GM19468 (cell line): ENCODE measurements at regions not wholly inside any gene's neighbourhood (a gene's known extent, or its start where the extent isn't known, plus 50 kb on each side); places are given as distances from the start of the nearest gene placed in this dataset.

Source experiments
- ATAC-seq: cut with Tn5 transposase; IDR thresholded peaks from one replicate; pipeline ENCODE4 v1.9.1; 2021; ENCODE audit warnings: mild to moderate bottlenecking, moderate library complexity, moderate number of reproducible peaks; ENCODE audit not compliant: unreplicated experiment; ENCODE audit errors: extremely low read depth

DNA sequence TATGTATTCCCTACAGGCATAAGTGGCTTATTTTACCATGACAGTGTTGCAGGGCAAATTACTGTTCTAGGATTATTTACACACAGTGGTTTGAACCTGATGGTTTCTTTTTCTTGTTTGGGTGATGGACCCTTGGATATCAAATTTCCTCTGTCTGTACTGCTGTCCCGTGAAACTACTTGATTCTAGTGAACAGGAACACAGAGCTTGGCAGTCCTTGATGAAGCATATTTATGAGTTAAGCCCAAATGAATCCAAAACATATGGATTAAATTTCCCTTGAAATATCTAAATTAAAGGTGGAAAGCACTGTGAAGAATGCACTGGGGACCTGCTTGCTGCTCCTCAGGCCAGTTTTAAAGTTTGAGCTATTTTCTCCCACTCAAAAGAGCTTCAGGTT lies 635.3 kb downstream of the INHBA start:
- no peak for ATAC-seq

DNA sequence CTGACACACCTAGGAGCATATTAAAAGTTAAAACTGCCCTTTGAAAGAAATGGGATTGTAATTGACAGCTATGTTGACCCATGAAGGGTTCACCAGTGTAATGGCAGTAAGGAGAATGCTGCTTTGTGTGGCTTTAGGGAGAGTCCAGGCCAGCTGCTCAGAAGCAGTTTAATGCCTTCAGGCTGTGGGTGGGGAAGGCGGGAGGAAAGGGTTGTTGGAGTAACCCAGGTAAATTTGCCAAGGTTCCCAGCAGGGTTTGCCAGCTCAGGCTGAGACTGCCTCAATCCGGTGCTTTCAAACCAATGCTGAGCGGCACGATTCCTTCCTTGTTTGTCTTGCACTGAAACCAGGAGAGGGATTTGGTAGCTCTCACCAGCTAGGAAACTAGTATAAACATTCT lies 637.2 kb downstream of the INHBA start:
- no peak for ATAC-seq

DNA sequence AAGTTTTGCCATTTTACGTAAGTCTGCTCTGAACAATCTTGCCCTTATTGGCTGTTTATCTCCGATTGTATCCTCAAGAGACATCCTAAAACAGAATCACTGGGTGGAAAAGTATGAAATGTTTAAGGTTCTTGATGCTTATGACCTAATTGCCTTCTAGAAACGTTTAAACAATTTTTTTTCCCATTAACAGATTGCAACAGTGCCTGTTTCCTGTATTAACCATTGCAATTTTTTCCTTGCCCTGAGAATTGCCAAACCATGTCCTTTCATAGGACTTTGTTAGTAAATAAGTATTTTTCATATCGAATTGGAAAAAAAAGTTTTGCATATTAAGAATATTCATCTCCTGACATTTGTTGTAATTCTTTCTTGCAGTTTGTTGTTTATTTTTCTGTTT lies 639.8 kb downstream of the INHBA start:
- no peak for ATAC-seq

DNA sequence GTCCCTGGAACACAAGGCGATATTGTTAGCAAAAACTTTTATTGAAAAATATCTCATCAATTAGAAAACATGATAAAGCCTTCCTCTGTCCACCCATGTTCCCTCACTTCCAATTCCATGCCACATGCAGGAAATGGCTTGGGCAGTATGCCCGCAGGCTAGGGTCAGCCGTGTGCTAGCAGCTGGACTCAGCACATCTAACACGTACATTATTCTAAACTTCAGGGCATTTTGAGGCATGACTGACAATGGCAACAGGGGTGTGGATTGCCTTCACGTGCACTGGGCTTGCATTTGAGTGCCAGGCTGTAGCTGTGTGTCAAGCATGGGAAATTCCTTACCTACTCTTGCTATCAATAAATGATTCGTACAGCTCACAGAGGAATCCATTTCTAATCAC lies 642.1 kb downstream of the INHBA start:
- no peak for ATAC-seq

DNA sequence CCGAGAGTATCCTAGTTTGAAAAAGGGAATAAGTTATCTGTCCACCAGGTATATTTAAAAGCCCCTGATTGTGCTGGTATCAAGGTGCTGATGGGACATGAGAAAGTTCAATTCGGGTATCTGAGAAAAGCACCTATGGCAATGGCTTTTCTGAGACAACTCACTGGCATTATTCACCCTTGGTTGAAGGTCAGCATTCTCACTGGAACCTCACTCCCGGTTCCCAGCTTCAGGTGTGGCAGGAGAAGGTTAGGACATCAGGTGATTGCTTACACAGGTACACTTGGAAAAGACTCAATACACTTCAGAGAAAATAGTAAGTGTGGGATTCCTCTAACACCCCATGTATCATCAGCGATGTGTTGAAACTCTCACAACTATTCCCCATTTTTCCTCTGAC lies 643.1 kb downstream of the INHBA start:
- ATAC-seq: no peak

DNA sequence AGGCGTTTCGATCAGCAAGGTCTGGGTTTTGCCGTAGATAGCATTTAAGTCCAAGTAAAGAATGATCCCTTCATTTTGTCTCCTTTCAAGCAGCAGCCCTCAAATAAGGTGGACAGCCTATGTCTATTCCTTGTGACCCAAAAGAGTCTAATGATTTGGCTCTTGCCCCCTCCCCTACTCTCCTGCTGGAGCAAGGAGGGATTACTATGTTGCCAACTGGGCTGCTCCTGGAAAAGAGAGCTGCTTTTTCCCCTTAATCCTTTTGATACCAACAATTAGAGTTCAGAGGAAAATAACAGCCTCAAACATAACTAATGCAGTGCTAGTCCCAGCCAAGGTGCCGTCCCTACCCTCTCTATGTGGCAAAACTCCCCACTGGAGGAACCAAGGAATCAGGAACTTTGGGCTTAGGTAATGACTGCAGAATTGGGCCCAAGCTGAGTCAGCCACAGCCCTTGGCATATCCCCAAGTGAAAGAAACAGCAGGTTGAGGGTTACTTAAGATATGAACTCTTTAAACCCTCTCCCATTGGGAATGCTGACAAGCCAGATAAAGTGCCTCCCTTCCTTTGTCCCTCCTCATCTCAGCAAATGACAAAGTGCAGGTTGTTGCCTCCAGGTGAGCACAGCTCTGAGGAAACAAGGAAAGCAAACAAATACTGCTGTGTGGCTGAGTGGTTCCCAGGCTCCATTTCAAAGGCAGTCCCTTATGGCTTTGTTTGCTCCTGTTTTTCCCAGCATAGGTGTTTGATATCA lies 643.7 kb downstream of the INHBA start:
- ATAC-seq: no peak

DNA sequence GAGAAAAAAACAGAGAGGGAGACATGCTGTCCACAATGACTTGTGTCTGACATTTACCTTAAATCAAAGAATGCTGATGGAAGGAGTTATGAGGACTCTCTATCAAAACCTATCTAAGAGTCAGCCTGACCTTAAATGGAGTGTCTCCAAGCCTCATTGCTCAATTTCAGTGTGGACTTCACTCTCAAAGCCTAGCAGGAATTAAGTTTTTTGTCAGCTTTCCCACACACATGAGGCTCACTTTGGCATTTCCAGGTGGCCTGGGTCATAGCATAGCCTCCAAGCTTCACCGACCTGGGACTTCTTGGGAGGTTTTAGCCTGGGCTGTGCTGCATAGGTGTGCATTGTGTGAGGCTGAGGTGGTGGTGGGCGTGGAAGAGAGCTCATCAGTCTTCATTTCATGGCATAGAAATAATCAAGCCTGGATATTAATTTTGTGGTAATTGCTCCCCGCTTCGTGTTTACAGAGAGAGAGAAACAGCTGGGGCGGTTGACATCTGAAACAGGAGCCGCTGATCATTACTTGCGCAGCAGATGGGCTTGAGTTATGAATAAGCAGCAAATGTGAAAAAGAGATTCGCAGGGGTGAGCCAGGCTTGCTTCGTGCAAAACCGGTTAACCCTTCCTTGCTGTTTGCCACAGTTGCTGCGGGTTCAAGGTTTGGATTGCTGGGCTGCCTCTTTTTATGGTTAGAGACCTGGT lies 647.8 kb downstream of the INHBA start:
- ATAC-seq: no peak

DNA sequence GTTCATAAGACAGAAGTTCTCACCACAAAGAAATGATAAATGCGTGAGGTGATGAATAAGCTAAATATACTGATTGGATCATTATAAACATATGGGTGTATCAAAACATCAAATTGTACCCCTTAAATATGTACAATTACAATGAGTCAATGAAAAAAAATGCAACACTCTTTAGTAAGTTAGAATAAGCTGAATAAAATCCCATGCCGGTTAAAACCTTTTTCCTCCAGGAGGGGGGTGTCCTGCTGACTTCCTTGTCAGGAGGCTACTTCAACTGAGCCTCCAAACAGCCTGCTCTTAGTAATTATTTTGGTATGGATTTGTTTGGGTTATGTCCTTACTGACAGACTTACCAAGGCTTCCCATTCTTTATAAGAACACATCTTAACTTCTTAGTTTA lies 649.1 kb downstream of the INHBA start:
- ATAC-seq: no peak

DNA sequence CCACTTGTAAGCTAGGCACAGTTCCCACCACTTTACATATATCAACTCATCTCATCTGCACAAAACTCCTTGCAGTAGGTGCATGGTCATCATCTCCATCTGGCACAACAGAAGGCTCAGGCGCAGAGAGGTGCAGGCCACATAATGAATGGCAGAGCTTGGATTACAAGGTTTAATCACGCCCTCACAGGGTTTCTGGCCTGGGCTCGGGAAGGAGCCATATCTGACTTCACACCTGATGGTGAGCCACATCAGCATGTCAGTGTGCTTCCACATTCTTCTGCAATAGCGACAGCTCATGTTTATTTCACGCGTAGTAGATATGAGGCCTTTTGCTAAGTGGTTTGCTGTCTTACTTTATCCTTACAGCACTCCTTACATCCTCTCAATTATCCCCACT lies 650.2 kb downstream of the INHBA start:
- no peak for ATAC-seq

DNA sequence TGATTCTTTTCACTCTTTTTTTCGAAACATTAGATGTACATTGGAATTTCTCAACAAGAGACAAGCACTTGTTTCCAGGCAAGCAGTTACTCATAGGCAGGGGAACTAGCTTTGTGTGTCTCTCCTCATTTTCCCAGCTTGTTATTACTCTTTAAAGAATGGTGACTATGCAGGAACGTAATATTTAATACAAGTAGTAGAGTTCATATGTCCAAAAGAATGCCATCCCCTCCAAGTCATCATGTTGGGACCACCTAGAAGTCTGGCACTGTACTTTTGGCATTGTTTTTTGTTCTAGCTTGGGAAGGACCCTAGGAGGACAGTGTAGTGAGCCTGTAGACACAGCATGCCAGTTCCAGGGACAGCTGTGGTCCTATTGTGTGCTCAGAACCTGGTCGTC lies 650.7 kb downstream of the INHBA start:
- ATAC-seq: no peak

DNA sequence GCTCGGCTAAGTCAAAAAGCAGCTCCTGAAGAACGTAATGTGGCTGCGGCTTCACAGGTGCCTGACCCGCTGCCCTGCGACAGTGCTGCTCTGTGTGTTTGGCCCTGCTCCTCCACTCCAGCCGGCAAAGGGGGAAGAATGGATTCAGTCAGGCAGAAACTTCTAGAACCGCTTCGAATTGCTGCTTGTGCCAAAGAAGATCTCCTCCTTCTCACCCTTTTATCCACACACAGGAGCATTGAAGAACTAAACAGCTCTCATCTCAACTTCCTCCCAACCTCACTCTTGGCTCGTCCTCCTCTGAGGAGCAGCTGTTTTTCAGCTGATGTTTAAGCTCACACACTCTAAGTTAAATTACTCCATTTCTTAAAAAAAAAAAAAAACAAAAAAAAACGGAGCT lies 651.4 kb downstream of the INHBA start:
- ATAC-seq: no peak

DNA sequence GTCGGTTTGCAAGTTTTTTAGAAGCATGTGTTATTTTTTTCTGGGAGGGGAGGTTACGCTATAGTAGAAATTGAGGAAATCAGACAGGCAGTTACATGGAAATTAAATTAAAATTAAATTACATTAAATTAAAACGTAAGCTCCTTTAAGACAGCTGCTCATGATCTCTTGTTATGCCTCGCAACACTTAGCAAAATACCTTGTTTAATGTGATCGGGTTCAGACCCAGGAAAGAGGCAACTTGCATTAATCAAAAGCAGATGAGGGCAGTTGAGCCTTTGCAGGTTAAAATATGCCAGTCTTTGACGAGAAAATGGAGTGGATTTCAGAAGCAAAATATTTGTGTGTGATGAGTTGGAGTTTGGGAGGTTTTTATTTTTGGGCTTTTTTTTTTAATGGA lies 651.8 kb downstream of the INHBA start:
- no peak for ATAC-seq

DNA sequence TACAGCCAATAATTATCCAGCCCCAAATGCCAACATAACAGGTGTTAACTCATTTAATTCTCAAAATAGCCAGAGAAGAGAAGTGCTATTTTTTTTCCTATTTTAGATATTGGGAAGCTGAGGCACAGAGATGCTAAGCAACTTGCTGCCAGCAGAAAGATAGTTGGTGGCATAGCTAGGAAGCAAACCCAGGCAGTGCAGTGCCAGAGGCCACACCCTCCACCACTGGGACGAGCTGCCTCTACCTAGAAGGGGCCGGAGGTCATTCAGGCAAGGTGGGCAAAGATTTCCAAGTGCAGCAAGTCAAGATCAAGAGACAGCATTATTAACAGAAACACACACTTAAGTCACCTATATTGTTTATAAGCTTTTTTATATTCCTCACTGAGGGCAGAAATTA lies 654.1 kb downstream of the INHBA start:
- no peak for ATAC-seq

DNA sequence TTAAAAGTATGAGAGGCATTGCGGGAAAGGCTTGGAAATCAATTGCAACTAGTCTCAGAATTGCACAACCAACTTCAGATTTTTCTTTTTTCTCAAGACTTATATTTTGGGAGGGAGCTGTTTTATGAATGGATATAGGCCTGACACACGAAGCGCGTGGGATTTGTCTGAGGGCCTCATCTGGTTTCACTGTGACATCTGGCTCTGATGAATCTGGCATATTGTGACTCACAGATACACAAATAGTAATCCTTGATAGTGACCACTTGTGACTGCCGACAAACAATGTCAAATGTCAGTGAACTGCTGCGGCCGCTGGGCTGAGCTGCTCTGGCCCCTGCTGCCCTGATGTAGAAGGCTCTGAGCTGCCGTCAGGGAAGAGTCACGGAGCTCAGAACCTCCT lies 655.1 kb downstream of the INHBA start:
- no peak for ATAC-seq

DNA sequence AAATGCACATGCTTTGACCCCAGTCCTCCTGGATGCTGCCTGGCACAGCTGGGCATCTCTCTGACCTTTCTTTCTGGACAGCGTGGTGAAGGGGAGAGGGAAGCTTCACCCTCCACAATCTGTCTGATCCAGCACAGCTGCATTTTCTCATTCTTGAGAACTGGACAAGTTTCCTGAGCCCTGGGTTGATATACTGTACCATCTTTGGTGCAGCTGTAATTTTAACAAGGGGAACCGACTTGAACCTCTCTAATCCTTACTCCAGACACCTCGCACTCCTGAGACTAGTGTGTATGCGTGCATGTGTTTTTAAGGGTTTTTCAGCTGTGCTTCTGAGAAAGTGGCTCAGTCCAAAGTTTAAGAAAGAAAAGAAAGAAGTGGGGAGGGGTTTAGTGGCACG lies 655.7 kb downstream of the INHBA start:
- no peak for ATAC-seq

DNA sequence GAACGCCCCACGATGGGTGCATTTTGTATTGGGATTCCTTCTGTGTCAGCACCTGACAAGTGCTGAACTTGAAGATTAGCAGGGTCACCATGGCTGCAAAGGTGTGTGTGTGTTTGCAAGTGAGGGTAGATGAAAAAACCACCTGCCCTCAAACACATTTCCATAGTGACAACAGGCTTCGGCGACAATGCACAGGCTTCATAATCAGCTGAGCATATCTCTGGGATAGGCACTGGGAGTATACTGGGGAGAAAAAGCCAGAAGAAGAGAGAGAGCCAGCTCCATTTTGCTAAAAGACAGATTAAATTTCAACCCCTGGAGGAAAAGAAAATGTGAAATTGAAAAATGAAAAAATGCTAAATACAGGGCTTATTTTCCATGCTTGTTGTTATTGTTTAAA lies 656.1 kb downstream of the INHBA start:
- ATAC-seq: no peak

DNA sequence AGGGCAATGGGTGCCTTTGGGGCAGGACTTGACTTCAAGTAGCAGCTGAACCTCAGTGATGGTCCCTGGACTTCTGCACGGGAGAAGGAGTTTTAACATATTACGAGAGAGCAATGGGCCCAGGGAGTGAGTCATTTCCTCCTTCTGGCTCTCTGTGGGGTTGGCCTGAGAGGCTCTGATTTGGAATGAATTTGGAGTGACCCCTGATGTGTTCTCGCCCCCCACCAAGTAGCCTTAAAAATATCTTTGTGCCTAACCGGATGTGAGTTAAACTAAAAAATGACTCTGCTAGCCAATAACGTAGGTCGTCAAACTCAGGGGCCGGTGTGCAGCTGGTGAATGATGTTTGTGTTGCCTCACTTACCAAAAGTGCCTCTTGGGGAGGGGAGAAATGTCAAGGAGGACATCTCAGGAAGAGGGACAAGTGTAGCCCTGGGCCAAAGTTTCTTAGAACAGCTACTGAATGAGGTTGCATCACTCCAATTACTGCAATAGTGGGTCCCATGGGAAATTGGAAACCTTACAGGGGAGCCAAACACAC lies 656.6 kb downstream of the INHBA start:
- no peak for ATAC-seq

DNA sequence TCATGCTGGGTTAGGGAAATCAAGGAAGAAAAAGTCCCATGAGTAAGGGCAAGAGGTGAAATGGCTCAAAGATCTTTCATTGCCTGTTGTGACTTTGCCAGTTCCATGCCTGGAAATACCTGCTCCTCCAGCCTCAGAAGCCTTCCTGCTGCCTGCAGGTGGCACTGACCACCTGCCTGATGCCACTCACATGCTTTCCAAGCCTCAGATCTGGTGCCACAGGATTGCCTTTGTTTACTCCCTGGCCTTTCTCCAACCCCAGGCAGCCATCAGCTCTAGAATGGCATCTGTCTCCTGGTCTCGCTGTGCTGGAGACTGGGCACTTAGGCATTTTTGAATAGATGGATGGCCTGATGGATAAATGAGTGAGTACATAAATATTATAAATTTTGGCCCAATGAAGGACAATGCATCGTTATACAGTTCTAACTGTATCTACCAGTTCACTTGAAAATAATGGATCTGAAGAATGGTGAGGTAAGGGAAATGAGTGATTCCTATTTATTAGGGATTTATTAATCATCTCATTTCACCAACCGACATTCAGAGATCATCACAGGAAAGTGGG lies 657.2 kb downstream of the INHBA start:
- ATAC-seq: no peak

DNA sequence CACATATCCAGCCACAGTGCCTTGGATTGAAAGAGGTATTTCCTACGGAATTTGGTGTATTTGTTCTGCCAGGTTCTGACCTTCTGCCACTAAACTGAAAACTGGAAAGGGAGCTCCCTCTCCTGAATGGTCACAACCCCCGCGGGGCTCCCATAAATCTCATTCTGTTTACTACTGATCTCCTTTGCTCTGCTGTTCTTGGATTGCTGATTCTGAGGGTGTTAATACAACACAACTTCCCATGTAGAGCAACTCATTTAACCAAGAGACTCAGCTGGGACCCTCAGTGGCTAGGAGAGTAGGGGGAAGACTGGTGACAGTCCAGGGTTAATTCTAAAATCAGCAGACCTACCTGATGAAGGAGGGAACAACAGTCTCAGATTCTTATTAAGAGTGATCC lies 662.9 kb downstream of the INHBA start:
- ATAC-seq: no peak

DNA sequence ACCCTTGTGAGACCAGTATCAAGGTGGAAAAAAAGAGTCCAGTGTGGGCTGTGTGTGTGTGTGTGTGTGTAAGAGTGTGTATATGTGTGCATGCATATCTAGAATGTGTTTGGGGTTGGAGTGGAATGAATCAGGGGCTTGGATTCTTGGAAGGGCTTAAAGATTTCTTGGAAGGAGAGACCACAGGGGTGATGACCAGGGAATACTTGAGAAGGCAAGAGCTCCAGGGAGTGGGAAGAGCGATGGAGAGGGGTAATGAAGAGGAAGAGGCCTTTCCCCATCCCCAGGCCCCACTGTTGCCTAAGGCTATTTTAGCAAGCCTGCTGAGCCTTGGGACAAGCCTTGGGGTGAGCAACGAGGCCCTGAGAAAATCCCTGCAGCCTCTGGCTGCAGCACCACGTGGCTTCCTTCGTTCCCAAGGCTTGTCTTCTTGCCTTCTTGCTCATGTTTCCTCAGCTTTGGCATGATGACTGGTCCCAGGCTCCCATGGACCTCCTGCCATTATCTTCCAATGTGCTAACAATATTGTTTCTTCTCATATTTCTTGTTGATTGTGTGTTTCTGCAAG lies 663.4 kb downstream of the INHBA start:
- no peak for ATAC-seq

DNA sequence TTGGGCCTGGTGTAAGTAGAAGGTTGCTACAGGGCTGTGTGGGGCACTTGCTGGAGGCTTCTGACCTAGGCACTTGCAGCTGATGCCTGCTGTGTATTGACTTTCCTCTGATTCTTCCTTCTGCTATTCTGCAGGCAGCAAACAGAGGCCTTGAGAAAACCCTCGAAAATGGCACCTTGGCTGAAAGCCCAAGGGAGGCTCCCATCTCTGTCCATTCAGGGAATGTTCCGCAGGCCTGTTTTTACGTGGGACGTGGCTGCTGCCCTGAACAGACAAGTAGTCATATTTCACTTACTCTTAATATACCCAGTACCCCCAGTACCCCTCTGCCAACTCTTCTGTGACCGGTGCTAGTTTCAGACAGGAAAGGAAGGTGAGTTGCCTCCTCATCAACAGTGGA lies 664.7 kb downstream of the INHBA start:
- ATAC-seq: no peak
